GM12874 (cell line): ENCODE measurements at regions not wholly inside any gene's neighbourhood (a gene's known extent, or its start where the extent isn't known, plus 50 kb on each side); places are given as distances from the start of the nearest gene placed in this dataset.

Experiments
- CTCF ChIP-seq: IDR thresholded peaks from 2 replicates; pipeline ENCODE4 v1.5.1; 2011; ENCODE audit warnings: low read depth, mild to moderate bottlenecking, control low read depth, low read length, moderate library complexity; ENCODE audit not compliant: insufficient read depth

GRCh38 chr9:19600538-19600937 lies 188.3 kb downstream of the SLC24A2 start:
- TF ChIP-seq CTCF = no peak

DNA sequence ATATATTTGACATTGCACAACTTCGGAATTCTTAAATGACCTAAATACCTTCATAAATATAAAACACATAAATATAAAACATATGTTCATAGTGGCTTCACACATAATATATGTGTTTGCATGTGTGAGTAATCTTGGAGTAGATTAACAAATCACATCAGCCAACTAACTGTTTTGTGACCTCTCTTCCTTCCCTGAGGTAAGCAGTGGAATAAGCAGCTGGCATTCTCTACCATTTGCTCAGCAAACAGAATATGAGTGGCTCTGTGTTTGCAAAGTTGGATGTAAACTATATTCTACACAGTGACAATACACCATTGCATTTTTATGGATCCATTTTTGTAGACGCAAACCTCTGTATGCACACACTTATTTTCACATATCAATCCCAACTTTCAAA lies 189.9 kb downstream of the ACER2 start:
- no peak for TF ChIP-seq CTCF

GRCh38 chr9:19597176-19597575 lies 188.4 kb downstream of the ACER2 start:
- no peak for TF ChIP-seq CTCF

DNA sequence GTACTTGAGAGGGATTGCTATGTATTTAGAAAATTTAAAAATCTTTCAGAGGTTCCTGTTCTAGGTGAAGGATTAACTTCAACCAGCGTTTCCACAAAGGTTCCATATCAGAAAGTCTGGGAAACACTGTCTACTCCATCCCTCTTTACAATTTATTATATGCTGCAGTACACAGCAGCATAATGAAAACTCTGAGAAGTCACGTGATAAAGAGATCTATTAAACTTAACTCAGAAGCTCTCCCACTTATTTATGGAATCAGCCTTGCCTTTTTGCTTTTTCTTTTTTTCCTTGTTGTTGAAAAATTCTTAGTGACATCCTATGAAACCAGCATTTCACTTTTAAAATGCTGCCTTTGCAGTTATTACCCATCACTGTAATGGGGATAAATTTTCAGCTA lies 186.2 kb downstream of the ACER2 start:
- no peak for TF ChIP-seq CTCF

DNA sequence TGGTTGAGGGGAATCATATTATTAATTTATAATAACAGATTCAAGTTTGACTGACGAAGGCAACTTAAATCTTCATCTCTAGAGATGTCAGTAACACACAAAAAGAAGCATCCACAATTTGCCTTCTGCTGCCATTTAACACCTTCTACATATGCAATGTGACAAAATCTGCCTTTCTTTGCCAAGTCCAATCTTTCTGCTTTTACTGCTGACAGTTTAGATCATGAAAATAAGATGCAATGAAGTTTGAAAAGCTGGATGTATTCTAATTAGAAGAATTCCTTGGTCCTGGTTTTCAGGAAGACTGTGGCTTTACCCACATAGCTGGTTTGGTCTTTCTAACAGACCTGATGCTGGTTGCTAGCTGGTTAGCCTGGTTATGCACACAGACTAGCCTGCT lies 178.9 kb downstream of the ACER2 start:
- no peak for TF ChIP-seq CTCF

- TF ChIP-seq CTCF = no peak
These were observed 175.1 kb downstream of the ACER2 start for GRCh38 chr9:19583890-19584289.

DNA sequence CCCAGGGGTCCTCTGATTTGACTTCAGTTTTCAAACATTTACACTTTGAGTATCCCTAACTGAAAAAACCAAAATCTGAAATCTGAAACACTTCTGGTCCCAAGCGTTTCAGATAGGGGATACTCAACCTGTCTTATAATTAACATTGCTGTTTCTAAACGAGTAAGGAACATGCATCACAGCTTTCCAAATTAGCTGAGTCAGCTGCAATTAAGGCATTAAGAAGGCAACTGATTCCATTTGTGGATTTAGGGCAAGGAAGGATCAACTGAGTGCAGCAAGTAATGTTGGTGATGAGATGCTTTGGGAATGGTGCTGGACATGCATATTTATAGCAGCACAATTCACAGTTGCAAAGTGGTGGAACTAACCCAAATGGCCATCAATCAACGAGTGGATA lies 168.6 kb downstream of the ACER2 start:
- TF ChIP-seq CTCF = no peak

DNA sequence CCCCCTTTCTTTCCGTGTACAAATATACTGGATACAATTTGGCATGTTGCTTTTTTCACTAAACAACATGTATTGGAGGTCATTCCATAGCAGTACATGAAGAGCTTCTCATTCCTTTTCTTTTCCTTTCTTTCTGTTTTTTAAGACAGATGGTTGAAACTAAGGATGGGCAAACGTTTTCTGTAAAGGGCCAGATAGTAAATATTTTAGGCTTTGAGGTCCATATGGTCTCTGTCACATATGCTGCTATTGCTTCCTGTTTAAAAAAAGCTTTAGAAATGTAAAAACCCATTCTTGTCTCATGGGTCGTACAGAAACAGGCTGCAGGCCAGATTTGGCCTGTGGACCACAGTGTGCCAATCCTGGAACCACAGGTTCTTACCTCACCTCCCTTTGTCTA lies 160.1 kb downstream of the ACER2 start:
- no peak for TF ChIP-seq CTCF
